ENCODE measurements at regions not wholly inside any gene's neighbourhood (a gene's known extent, or its start where the extent isn't known, plus 50 kb on each side); places are given as distances from the start of the nearest gene placed in this dataset.
"Not testable (repeated sequence)": the region's sequence is repeated elsewhere in the genome, so short reads cannot be mapped to it uniquely, and the experiment has no call there.

GRCh38 chr14:80304125-80304766 lies 92.9 kb upstream of the DIO2 start:
- DNase-seq (ENCODE audit: low read depth in 4 of 4, low spot score in 2 of 4) = no peak

- DNase-seq (ENCODE audit: low read depth in 4 of 4, low spot score in 2 of 4) = no peak
Observed at GRCh38 chr14:80300351-80300750, 89.0 kb upstream of the DIO2 start.

- DNase-seq (ENCODE audit: low read depth in 4 of 4, low spot score in 2 of 4) = no peak
Observed at GRCh38 chr14:80298491-80299017, 87.2 kb upstream of the DIO2 start.

GRCh38 chr14:80291101-80291500 lies 79.8 kb upstream of the DIO2 start:
- no peak for DNase-seq (ENCODE audit: low read depth in 4 of 4, low spot score in 2 of 4)

- DNase-seq (ENCODE audit: low read depth in 4 of 4, low spot score in 2 of 4) = not testable (repeated sequence)
Observed at GRCh38 chr14:80286744-80287143, 75.4 kb upstream of the DIO2 start.

- DNase-seq (ENCODE audit: low read depth in 4 of 4, low spot score in 2 of 4) = no peak
Observed at GRCh38 chr14:80278293-80279023, 67.2 kb upstream of the DIO2 start.

GRCh38 chr14:80275208-80275850 lies 64.0 kb upstream of the DIO2 start:
- DNase-seq (ENCODE audit: low read depth in 4 of 4, low spot score in 2 of 4) = no peak

GRCh38 chr14:80274310-80274709 lies 63.0 kb upstream of the DIO2 start:
- not testable (repeated sequence) for DNase-seq (ENCODE audit: low read depth in 4 of 4, low spot score in 2 of 4)

- no peak for DNase-seq (ENCODE audit: low read depth in 4 of 4, low spot score in 2 of 4)
Observed at GRCh38 chr14:80271389-80271788, 60.1 kb upstream of the DIO2 start.

GRCh38 chr14:80269353-80269925 lies 58.1 kb upstream of the DIO2 start:
- no peak for DNase-seq (ENCODE audit: low read depth in 4 of 4, low spot score in 2 of 4)

- DNase-seq (ENCODE audit: low read depth in 4 of 4, low spot score in 2 of 4) = no peak
Observed at GRCh38 chr14:80266930-80267329, 55.6 kb upstream of the DIO2 start.

- no peak for DNase-seq (ENCODE audit: low read depth in 4 of 4, low spot score in 2 of 4)
Observed at GRCh38 chr14:80264702-80265101, 53.4 kb upstream of the DIO2 start.
